Large intestine (tissue), 3 donors: ENCODE measurements at regions not wholly inside any gene's neighbourhood (a gene's known extent, or its start where the extent isn't known, plus 50 kb on each side); places are given as distances from the start of the nearest gene placed in this dataset.

Experiments
- DNase-seq, 2 donors: peaks; one replicate each; pipeline versions ENCODE4 v3.0.0 to v3.0.0-alpha.2; 2013
- H3K27ac ChIP-seq: one replicate; pipeline ENCODE4 v1.5.1; 2013; ENCODE audit warnings: low read length
- H3K27me3 ChIP-seq: 2 replicates; pipeline ENCODE4 v1.6.1; 2013; ENCODE audit warnings: low read length; ENCODE audit not compliant: control insufficient read depth, insufficient read depth
- H3K36me3 ChIP-seq: 2 replicates; pipeline ENCODE4 v1.6.1; 2013; ENCODE audit warnings: low read length; ENCODE audit not compliant: control insufficient read depth, insufficient read depth
- H3K4me1 ChIP-seq: one replicate; pipeline ENCODE4 v1.6.1; 2013; ENCODE audit warnings: low read length; ENCODE audit not compliant: control insufficient read depth, insufficient read depth
- H3K4me3 ChIP-seq: one replicate; pipeline ENCODE4 v1.5.1; 2013; ENCODE audit warnings: low read length
- H3K9me3 ChIP-seq: one replicate; pipeline ENCODE4 v1.6.1; 2013; ENCODE audit warnings: mild to moderate bottlenecking, low read depth, low read length, moderate library complexity; ENCODE audit not compliant: control insufficient read depth
- WGBS: methylation state at CpG from one replicate; pipeline ENCODE4 v1.1.5; 2013; ENCODE audit warnings: low lambda C conversion rate; ENCODE audit not compliant: insufficient coverage; 5-methylcytosine and 5-hydroxymethylcytosine counted together

- Histone ChIP-seq H3K27ac (no peak overlapping the region), H3K4me1 (no peaks in the 10 kb centered on the region), H3K4me3 (no peak overlapping the region), H3K27me3 (no peaks in the 10 kb centered on the region), H3K9me3 (no peaks in the 10 kb centered on the region), H3K36me3 (no peaks in the 10 kb centered on the region)
- no peak for DNase-seq
Observed at GRCh38 chr3:5442786-5443138, 255.3 kb downstream of the EDEM1 start.

- DNase-seq = no peak
- no peaks in the 10 kb centered on the region for H3K9me3 ChIP-seq
- H3K27me3 ChIP-seq = no peaks in the 10 kb centered on the region
- no peak overlapping the region for H3K27ac ChIP-seq
- H3K4me3 ChIP-seq = no peak overlapping the region
- WGBS = no CpG with 5 or more reads among the region's 2 CpGs
- no peaks in the 10 kb centered on the region for H3K4me1 ChIP-seq
- no peaks in the 10 kb centered on the region for H3K36me3 ChIP-seq
Observed at GRCh38 chr3:5444253-5444652, 256.7 kb downstream of the EDEM1 start.

GRCh38 chr3:5445676-5446201 lies 258.2 kb downstream of the EDEM1 start:
- no peak overlapping the region for H3K4me3 ChIP-seq
- no peaks in the 10 kb centered on the region for H3K4me1 ChIP-seq
- WGBS = 92% methylated on average over 2 of the region's 5 CpGs
- no peaks in the 10 kb centered on the region for H3K9me3 ChIP-seq
- H3K27me3 ChIP-seq = no peaks in the 10 kb centered on the region
- H3K27ac ChIP-seq = no peak overlapping the region
- DNase-seq = no peak
- H3K36me3 ChIP-seq = no peaks in the 10 kb centered on the region

- H3K27me3 ChIP-seq = no peaks in the 10 kb centered on the region
- WGBS = 92% methylated on average over 3 of the region's 5 CpGs
- DNase-seq = no peak
- H3K27ac ChIP-seq = no peak overlapping the region
- H3K9me3 ChIP-seq = no peaks in the 10 kb centered on the region
- no peaks in the 10 kb centered on the region for H3K36me3 ChIP-seq
- no peaks in the 10 kb centered on the region for H3K4me1 ChIP-seq
- no peak overlapping the region for H3K4me3 ChIP-seq
Observed at GRCh38 chr3:5448246-5448645, 260.7 kb downstream of the EDEM1 start.

- H3K4me1 ChIP-seq = no peaks in the 10 kb centered on the region
- no peaks in the 10 kb centered on the region for H3K27me3 ChIP-seq
- whole genome bisulfite sequencing = no CpG with 5 or more reads among the region's 2 CpGs
- H3K36me3 ChIP-seq = no peaks in the 10 kb centered on the region
- no peaks in the 10 kb centered on the region for H3K9me3 ChIP-seq
- no peak overlapping the region for H3K4me3 ChIP-seq
- DNase-seq = no peak
- no peak overlapping the region for H3K27ac ChIP-seq
Observed at GRCh38 chr3:5448816-5449215, 261.3 kb downstream of the EDEM1 start.

GRCh38 chr3:5456199-5456598 lies 268.7 kb downstream of the EDEM1 start:
- no CpG with 5 or more reads among the region's 1 CpG for WGBS
- DNase-seq = no peak
- no peaks in the 10 kb centered on the region for H3K9me3 ChIP-seq
- no peak overlapping the region for H3K4me3 ChIP-seq
- no peaks in the 10 kb centered on the region for H3K36me3 ChIP-seq
- no peaks in the 10 kb centered on the region for H3K4me1 ChIP-seq
- no peaks in the 10 kb centered on the region for H3K27me3 ChIP-seq
- no peak overlapping the region for H3K27ac ChIP-seq

- H3K4me1 ChIP-seq = no peaks in the 10 kb centered on the region
- DNase-seq = no peak
- H3K36me3 ChIP-seq = no peaks in the 10 kb centered on the region
- no peaks in the 10 kb centered on the region for H3K27me3 ChIP-seq
- H3K27ac ChIP-seq = no peak overlapping the region
- H3K4me3 ChIP-seq = no peak overlapping the region
- no peaks in the 10 kb centered on the region for H3K9me3 ChIP-seq
Observed at GRCh38 chr3:5458526-5458925, 271.0 kb downstream of the EDEM1 start.

- Histone ChIP-seq H3K4me1 (no peaks in the 10 kb centered on the region), H3K9me3 (no peaks in the 10 kb centered on the region)
- 33% methylated on average over 1 of the region's 1 CpG for WGBS
Observed at GRCh38 chr3:5462086-5462485, 274.6 kb downstream of the EDEM1 start.

GRCh38 chr3:5463991-5464390 lies 276.5 kb downstream of the EDEM1 start:
- Histone ChIP-seq H3K36me3 (no peaks in the 10 kb centered on the region), H3K27me3 (no peaks in the 10 kb centered on the region), H3K4me1 (no peaks in the 10 kb centered on the region), H3K9me3 (no peaks in the 10 kb centered on the region), H3K27ac (no peak overlapping the region), H3K4me3 (no peak overlapping the region)
- no peak for DNase-seq
- WGBS = 92% methylated on average over 2 of the region's 3 CpGs

More at GRCh38 chr3:5462086-5462485, 274.6 kb downstream of the EDEM1 start:
- Histone ChIP-seq H3K27ac (no peak overlapping the region), H3K36me3 (no peaks in the 10 kb centered on the region), H3K4me3 (no peak overlapping the region), H3K27me3 (no peaks in the 10 kb centered on the region)
- DNase-seq = no peak

GRCh38 chr3:5464649-5465048 lies 277.1 kb downstream of the EDEM1 start:
- no peak overlapping the region for H3K4me3 ChIP-seq
- no peaks in the 10 kb centered on the region for H3K4me1 ChIP-seq
- no peak for DNase-seq
- no peak overlapping the region for H3K27ac ChIP-seq
- H3K27me3 ChIP-seq = no peaks in the 10 kb centered on the region
- no peaks in the 10 kb centered on the region for H3K9me3 ChIP-seq
- 60% methylated on average over 1 of the region's 4 CpGs for WGBS
- H3K36me3 ChIP-seq = no peaks in the 10 kb centered on the region

GRCh38 chr3:5465183-5465582 lies 277.7 kb downstream of the EDEM1 start:
- H3K9me3 ChIP-seq = no peaks in the 10 kb centered on the region
- no peaks in the 10 kb centered on the region for H3K27me3 ChIP-seq
- no peak for DNase-seq
- no peaks in the 10 kb centered on the region for H3K36me3 ChIP-seq
- H3K4me1 ChIP-seq = no peaks in the 10 kb centered on the region
- H3K4me3 ChIP-seq = no peak overlapping the region
- WGBS = 100% methylated on average over 2 of the region's 3 CpGs
- no peak overlapping the region for H3K27ac ChIP-seq
